Activated CD4-positive, CD25-positive, alpha-beta regulatory T cell treated with anti-CD3 and anti-CD28 coated beads, Interleukin-2, amount 50 U/mL, for 72 hours (primary cell): ENCODE measurements at regions not wholly inside any gene's neighbourhood (a gene's known extent, or its start where the extent isn't known, plus 50 kb on each side); places are given as distances from the start of the nearest gene placed in this dataset.
"Not testable (repeated sequence)": the region's sequence is repeated elsewhere in the genome, so short reads cannot be mapped to it uniquely, and the experiment has no call there.

Experiments
- DNase-seq: peaks from one replicate; pipeline ENCODE4 v3.0.0; 2021

GRCh38 chr14:51351997-51352396, 112.0 kb downstream of the TMX1 start:
- DNase-seq: no peak

GRCh38 chr14:51353901-51354300, 113.9 kb downstream of the TMX1 start:
- DNase-seq: no peak

GRCh38 chr14:51354846-51355245, 114.8 kb downstream of the TMX1 start:
- no peak for DNase-seq

GRCh38 chr14:51356381-51356780, 116.3 kb downstream of the TMX1 start:
- DNase-seq: no peak

- no peak for DNase-seq
Measured at GRCh38 chr14:51357250-51357649, 117.2 kb downstream of the TMX1 start.

- no peak for DNase-seq
Measured at GRCh38 chr14:51360592-51360991, 120.5 kb downstream of the TMX1 start.

- DNase-seq: no peak
Measured at GRCh38 chr14:51365241-51365965, 125.4 kb downstream of the TMX1 start.

- not testable (repeated sequence) for DNase-seq
Measured at GRCh38 chr14:51366460-51366859, 126.4 kb downstream of the TMX1 start.

GRCh38 chr14:51366866-51367599, 127.0 kb downstream of the TMX1 start:
- DNase-seq: not testable (repeated sequence)

GRCh38 chr14:51367600-51367931, 127.5 kb downstream of the TMX1 start:
- DNase-seq: no peak

- no peak for DNase-seq
Measured at GRCh38 chr14:51368721-51369163, 128.7 kb downstream of the TMX1 start.

GRCh38 chr14:51369814-51370213, 129.8 kb downstream of the TMX1 start:
- no peak for DNase-seq

GRCh38 chr14:51370758-51371386, 130.8 kb downstream of the TMX1 start:
- DNase-seq: no peak

GRCh38 chr14:51377186-51377585, 137.1 kb downstream of the TMX1 start:
- not testable (repeated sequence) for DNase-seq

- DNase-seq: no peak
Measured at GRCh38 chr14:51382506-51382905, 142.5 kb downstream of the TMX1 start.

GRCh38 chr14:51386411-51386810, 146.4 kb downstream of the TMX1 start:
- no peak for DNase-seq

- no peak for DNase-seq
Measured at GRCh38 chr14:51386983-51387735, 147.1 kb downstream of the TMX1 start.

GRCh38 chr14:51392416-51392815, 152.4 kb downstream of the TMX1 start:
- no peak for DNase-seq

GRCh38 chr14:51394384-51394783, 154.3 kb downstream of the TMX1 start:
- DNase-seq: no peak

- no peak for DNase-seq
Measured at GRCh38 chr14:51394804-51395203, 154.8 kb downstream of the TMX1 start.

- DNase-seq: no peak
Measured at GRCh38 chr14:51395361-51395849, 155.4 kb downstream of the TMX1 start.

- DNase-seq: no peak
Measured at GRCh38 chr14:51396222-51396815, 156.3 kb downstream of the TMX1 start.

GRCh38 chr14:51398898-51399297, 158.9 kb downstream of the TMX1 start:
- DNase-seq: no peak
